Tibial nerve (tissue), 4 donors: ENCODE measurements at regions not wholly inside any gene's neighbourhood (a gene's known extent, or its start where the extent isn't known, plus 50 kb on each side); places are given as distances from the start of the nearest gene placed in this dataset.

Source experiments
- CTCF ChIP-seq, 5 experiments: fragments of 200-600 bp in 3 of 5; fragments of 450-650 bp in 2 of 5; sonication (generic) in 3 of 5; IDR thresholded peaks; one replicate each; pipeline ENCODE4 v1.5.1; 2016 to 2019; ENCODE audit warnings: antibody characterized with exemption in 5 of 5, mild to moderate bottlenecking in 3 of 5, moderate library complexity in 2 of 5
- EP300 ChIP-seq, 2 donors: sonication (generic); formaldehyde crosslinking; IDR thresholded peaks; one replicate each; pipeline ENCODE4 v1.6.1; 2017; ENCODE audit warnings: antibody characterized with exemption in 2 of 2, mild to moderate bottlenecking in 1 of 2

- TF ChIP-seq EP300 (IDR thresholded peaks at IDR 0.05) (no peak), CTCF (IDR thresholded peaks at IDR 0.05) (no peak)
These were observed 272.0 kb upstream of the GNAI1 start for GRCh38 chr7:79862447-79863210.
